HG02885 (cell line): ENCODE measurements at regions not wholly inside any gene's neighbourhood (a gene's known extent, or its start where the extent isn't known, plus 50 kb on each side); places are given as distances from the start of the nearest gene placed in this dataset.
"Not testable (repeated sequence)": the region's sequence is repeated elsewhere in the genome, so short reads cannot be mapped to it uniquely, and the experiment has no call there.

Experiments used
- ATAC-seq: cut with Tn5 transposase; IDR thresholded peaks from one replicate; pipeline ENCODE4 v1.9.1; 2021; ENCODE audit warnings: mild to moderate bottlenecking; ENCODE audit not compliant: unreplicated experiment, poor library complexity

GRCh38 chr2:167756446-167756845 is 490.9 kb downstream of the STK39 start:
- no peak for ATAC-seq

- ATAC-seq, result no peak
Measured at GRCh38 chr2:167753142-167753541, 494.3 kb downstream of the STK39 start.

DNA sequence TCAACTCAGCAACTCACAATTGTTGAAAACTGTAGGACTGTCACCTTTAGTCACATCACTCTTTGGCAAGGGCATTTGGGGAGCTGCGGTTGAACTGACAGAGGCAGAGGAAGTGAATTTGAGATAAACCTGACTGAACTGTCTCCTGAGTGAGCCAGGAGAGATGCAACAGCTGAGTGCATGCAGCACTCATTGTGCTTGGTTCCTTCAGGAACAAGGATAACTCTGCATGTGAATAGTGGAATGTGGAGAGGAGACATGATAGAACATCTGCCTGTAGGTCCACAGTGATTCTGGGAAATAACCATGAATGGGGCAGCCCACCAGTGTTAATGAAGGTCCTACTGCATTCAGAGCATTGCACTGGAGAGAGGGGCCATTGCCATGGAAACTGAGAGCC is 494.7 kb downstream of the STK39 start:
- no peak for ATAC-seq

DNA sequence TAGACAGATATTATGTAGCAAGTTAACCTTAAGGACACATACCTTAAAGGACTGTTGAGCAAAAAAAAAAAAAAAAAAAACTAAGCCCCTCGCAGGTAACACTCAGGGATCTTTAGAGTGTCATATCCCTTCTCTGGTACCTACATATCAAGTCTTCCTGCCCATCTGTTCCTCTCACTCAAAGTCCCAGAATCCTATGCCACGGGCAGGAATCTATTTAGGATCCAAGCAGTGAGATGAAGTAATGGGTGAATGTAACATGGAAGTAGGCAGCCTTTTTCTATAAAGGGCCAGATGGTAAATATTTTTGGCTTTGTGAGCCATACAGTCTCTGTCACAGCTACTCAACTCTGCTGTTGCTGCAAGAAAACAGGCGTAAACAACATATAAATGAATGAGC is 496.7 kb downstream of the STK39 start:
- no peak for ATAC-seq

DNA sequence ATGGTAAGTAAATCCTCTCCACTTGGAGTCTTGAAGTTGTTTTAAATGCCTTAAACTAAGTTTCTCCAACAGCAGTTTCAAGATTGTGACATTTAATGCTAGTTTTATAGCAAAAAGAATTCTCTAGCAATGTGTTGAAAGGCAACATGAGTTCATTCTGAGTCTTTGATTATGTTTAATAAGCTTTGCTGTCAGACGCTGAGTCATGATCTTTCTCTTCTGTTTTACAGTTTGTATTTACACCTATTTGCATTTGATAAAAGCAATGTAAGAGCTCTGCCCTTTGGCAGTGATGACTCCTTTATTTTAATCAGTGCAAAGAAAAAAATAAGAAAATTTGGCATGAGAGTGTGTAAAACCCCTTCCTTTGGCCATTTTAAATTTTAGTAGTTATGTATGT is 497.7 kb downstream of the STK39 start:
- ATAC-seq, result no peak

DNA sequence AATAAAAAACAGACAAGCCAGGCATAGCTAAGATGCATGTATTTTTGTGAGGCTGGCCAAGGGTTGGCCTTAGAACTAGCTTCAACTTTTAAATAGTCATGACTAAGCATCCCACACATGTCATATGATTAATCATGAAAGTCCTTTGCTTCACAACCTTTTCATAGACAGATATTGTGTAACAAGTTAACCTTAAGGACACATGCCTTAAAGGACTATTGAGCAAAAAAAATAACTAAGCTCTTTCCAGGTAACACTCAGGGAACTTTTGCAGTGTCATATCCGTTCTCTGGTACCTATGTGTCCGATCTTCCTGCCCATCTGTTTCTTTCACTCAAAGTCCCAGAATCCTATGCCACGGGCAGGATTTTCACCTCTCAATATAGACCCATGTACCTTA is 498.4 kb downstream of the STK39 start:
- ATAC-seq, result no peak

DNA sequence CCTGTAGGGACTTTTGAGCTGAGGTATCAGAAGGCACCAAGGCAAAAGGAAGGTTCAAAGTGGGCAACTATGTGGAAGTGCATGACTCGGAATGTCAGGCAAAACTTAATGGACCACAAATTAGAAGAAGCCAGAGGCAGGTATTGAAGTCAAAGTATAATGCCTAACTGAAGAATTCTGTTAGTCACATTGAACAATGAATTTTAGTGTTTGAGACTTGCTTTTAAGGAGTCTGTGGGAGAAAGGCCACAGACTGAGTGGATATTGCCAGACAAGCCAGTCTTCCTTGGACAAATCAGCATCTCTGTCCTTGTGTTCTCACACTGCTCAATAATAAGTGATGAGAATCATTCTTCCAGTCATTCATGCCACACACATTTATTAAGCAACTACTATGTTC is 498.9 kb downstream of the STK39 start:
- no peak for ATAC-seq

- no peak for ATAC-seq
Measured at GRCh38 chr2:167745667-167746066, 501.7 kb downstream of the STK39 start.

DNA sequence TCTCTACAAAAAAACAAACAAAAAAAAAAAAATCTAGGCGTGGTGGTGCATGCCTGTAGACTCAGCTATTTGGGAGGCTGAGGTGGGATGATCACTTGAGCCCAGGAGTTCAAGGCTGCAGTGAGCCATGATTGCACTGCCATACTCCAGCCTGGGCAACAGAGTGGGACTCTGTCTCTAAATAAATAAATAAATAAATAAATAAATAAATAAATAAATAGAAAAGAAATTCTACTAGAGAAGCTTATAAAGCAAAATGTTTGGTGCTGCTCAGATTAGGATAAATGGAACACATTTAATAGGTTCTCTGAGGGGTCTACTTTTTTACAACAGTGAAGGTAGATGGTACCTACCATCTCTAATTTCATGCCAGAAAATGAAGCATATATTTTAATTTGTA is 507.5 kb downstream of the STK39 start:
- not testable (repeated sequence) for ATAC-seq

GRCh38 chr2:167733747-167734146 is 513.6 kb downstream of the STK39 start:
- no peak for ATAC-seq

- ATAC-seq, result no peak
Measured at GRCh38 chr2:167732326-167732725, 515.1 kb downstream of the STK39 start.

GRCh38 chr2:167729911-167730310 is 517.5 kb downstream of the STK39 start:
- no peak for ATAC-seq

- ATAC-seq, result no peak
Measured at GRCh38 chr2:167726788-167727187, 520.6 kb downstream of the STK39 start.

GRCh38 chr2:167721593-167721992 is 525.8 kb downstream of the STK39 start:
- ATAC-seq, result no peak

DNA sequence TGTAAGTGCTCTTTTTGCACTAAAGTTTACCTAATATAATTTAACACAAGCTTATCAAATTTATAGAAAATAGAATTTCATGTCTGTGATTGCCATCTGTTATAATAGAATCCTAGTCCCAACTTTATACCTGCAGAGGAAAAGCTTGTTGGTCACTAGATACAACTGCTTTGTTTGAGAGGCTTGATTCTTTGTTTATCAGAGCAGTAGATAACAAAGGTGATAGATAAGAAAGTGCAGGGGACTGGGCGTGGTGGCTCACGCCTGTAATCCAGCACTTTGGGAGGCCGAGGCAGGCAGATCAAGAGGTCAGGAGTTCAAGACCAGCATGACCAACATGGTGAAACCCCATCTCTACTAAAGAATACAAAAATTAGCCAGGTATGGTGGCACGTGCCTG is 528.0 kb downstream of the STK39 start:
- no peak for ATAC-seq

DNA sequence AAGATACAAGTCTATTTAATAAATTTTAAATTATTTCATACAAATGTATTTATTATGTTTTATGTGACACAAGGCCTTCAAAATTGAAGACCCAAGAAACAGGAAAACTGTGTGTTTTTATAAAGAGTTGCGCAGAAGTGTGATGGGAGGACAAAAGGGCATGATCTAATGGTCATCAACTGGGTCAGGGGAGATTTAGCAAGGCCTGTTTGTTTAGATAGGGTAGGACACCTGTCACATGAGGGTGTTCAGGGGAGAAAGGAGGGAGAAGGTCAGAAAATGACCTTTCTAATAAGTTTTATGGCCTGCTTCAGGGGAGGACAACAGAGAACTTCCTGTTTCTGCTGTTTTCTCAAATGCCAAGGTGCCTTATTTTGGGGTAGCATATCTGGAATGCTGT is 528.8 kb downstream of the STK39 start:
- no peak for ATAC-seq

DNA sequence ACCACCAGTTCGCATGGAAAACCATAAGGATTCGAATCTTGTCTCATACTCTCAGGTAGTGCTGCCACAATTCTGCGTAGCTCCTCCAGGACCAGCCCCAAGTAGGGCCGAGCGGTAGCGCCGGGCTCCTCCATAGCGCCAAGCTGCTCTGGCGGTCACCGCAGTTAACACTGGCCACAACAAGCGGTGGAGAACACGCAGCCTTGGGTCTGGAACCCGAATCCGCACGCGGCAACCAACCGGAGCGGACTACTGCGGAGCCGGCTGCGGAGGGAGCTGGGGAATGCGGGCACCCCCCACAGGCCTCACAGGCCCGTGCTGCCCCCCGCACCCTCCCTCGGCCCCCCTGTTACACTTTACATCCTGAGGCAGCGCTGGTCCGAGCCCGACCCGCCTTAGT is 531.5 kb downstream of the STK39 start:
- ATAC-seq, result no peak

DNA sequence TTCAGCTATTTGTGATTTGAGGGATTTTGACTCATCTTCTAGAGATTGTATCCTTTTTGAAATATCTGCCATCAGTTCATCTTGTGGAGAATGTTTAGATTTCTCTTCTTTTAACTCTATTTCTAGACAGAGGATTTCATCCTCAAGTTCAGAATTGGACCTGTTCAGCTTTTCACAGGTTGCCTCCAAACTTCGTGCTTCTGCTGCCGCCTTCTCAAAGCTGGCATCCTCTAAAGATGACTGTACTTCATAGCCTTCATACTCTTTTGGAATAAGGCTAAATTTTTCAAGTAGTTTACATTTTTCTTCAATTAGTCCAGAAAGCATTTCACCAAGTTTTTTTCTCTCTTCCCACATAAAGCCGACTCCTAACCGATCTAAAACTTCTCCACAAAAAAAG is 531.9 kb downstream of the STK39 start:
- not testable (repeated sequence) for ATAC-seq

DNA sequence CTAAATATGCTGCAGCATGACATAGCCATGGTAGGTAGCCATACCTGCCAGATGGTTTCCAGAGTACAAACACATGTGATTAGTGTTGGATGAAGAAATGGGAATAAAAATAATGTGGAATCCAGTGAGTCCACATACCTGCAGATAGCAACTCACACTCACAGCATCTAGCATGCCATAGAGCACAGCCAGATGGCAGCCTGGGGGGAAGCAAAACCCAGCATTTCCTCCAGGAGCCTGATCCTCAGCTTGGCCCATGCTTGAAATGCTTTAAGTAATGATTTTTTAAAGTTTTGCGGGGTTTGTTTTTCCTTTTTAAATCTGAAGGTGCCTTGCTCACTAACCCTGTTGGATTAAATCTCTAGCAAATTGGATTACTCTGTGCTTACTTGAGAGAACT is 535.1 kb downstream of the STK39 start:
- ATAC-seq, result no peak

- no peak for ATAC-seq
Measured at GRCh38 chr2:167708998-167709397, 538.4 kb downstream of the STK39 start.

DNA sequence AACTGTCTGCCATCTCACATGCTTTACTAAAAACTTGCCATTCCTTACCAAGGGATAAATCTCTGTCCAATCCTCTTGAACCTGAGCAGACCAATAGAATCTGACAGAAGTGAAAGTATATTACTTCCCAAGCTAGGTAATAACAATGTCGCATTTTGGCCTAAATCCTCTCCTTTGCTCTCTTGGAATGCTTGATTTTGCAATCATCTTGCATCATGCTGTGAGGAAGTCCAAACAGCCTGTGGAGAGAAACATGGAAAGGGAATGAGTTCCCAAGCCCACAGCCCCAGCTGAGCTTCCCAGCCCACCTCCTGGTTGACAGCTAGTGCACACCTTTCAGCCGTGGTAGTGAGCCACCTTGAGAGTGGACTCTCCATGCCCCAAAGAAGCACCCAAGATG is 540.6 kb downstream of the STK39 start:
- no peak for ATAC-seq

GRCh38 chr2:167703441-167703840 is 544.0 kb downstream of the STK39 start:
- ATAC-seq, result no peak

GRCh38 chr2:167702227-167702626 is 545.2 kb downstream of the STK39 start:
- ATAC-seq, result no peak
